NCI-H345 (cell line): ENCODE measurements at regions not wholly inside any gene's neighbourhood (a gene's known extent, or its start where the extent isn't known, plus 50 kb on each side); places are given as distances from the start of the nearest gene placed in this dataset.
A peak's percentile ranks its signal among the peaks of the same experiment; 100 is the strongest.
"Not testable (repeated sequence)": the region's sequence is repeated elsewhere in the genome, so short reads cannot be mapped to it uniquely, and the experiment has no call there.

Experiments
- DNase-seq: peaks from one replicate; lab custom pipeline; 2025; lab: John Stamatoyannopoulos, UW

- no peak for DNase-seq
These were observed 235.5 kb upstream of the ACVR2A start for GRCh38 chr2:147609301-147609700.

GRCh38 chr2:147607379-147607778 lies 237.4 kb upstream of the ACVR2A start:
- no peak for DNase-seq

- no peak for DNase-seq
These were observed 241.0 kb upstream of the ACVR2A start for GRCh38 chr2:147603876-147604275.

- no peak for DNase-seq
These were observed 241.4 kb upstream of the ACVR2A start for GRCh38 chr2:147603447-147603846.

GRCh38 chr2:147600646-147601045 lies 244.2 kb upstream of the ACVR2A start:
- DNase-seq = peak; percentile 70

GRCh38 chr2:147600223-147600622 lies 244.6 kb upstream of the ACVR2A start:
- DNase-seq = no peak

GRCh38 chr2:147595200-147595599 lies 249.6 kb upstream of the ACVR2A start:
- peak; percentile 30 for DNase-seq

GRCh38 chr2:147594038-147594437 lies 250.8 kb upstream of the ACVR2A start:
- no peak for DNase-seq

GRCh38 chr2:147592784-147593183 lies 252.0 kb upstream of the ACVR2A start:
- not testable (repeated sequence) for DNase-seq

GRCh38 chr2:147589127-147589526 lies 255.7 kb upstream of the ACVR2A start:
- DNase-seq = no peak

GRCh38 chr2:147588191-147588590 lies 256.6 kb upstream of the ACVR2A start:
- no peak for DNase-seq

GRCh38 chr2:147578529-147578928 lies 266.3 kb upstream of the ACVR2A start:
- no peak for DNase-seq

GRCh38 chr2:147577998-147578380 lies 266.8 kb upstream of the ACVR2A start:
- no peak for DNase-seq

GRCh38 chr2:147577323-147577997 lies 267.4 kb upstream of the ACVR2A start:
- DNase-seq = no peak

- DNase-seq = no peak
These were observed 269.7 kb upstream of the ACVR2A start for GRCh38 chr2:147575106-147575505.

GRCh38 chr2:147572622-147573021 lies 272.2 kb upstream of the ACVR2A start:
- DNase-seq = no peak

GRCh38 chr2:147569426-147569825 lies 275.4 kb upstream of the ACVR2A start:
- DNase-seq = no peak

- no peak for DNase-seq
These were observed 276.7 kb upstream of the ACVR2A start for GRCh38 chr2:147568109-147568508.

GRCh38 chr2:147567136-147567535 lies 277.7 kb upstream of the ACVR2A start:
- no peak for DNase-seq

- no peak for DNase-seq
These were observed 283.9 kb upstream of the ACVR2A start for GRCh38 chr2:147560810-147561535.

- no peak for DNase-seq
These were observed 285.6 kb upstream of the ACVR2A start for GRCh38 chr2:147559070-147559725.

- no peak for DNase-seq
These were observed 286.2 kb upstream of the ACVR2A start for GRCh38 chr2:147558620-147559019.

GRCh38 chr2:147554521-147555107 lies 290.2 kb upstream of the ACVR2A start:
- no peak for DNase-seq
